ENCODE measurements at regions not wholly inside any gene's neighbourhood (a gene's known extent, or its start where the extent isn't known, plus 50 kb on each side); places are given as distances from the start of the nearest gene placed in this dataset.

GRCh38 chr7:46169384-46169755 lies 248.3 kb upstream of the IGFBP3 start:
- peaks cover 37% of the 10 kb centered on the region for H3K4me1 ChIP-seq (ENCODE audit: insufficient read depth, low read length)
- H3K27ac ChIP-seq (ENCODE audit: low read depth, low read length) = no peak overlapping the region
- H3K4me3 ChIP-seq (ENCODE audit: insufficient read depth, low read length) = no peak overlapping the region
- DNase-seq (ENCODE audit: insufficient read length, low spot score, missing footprints) = no peak
- H4K20me1 ChIP-seq (ENCODE audit: insufficient read depth, low read length) = no peaks in the 10 kb centered on the region
- no peaks in the 10 kb centered on the region for H3K36me3 ChIP-seq (ENCODE audit: insufficient read depth, low read length)
- no peaks in the 10 kb centered on the region for H3K79me2 ChIP-seq (ENCODE audit: insufficient read depth, low read length)
- H3K4me2 ChIP-seq (ENCODE audit: insufficient read depth, low read length) = no peak overlapping the region
- no peaks in the 10 kb centered on the region for H3K9me3 ChIP-seq (ENCODE audit: low read depth, low read length)
- no peak overlapping the region for H2AFZ ChIP-seq (ENCODE audit: low read length)
- TF ChIP-seq CTCF (IDR thresholded peaks at IDR 0.05; ENCODE audit: extremely low read depth, low read depth, low read length) = no peak
- no peaks in the 10 kb centered on the region for H3K27me3 ChIP-seq (ENCODE audit: insufficient read depth, low read length)

- Histone ChIP-seq H3K79me2 (ENCODE audit: insufficient read depth, low read length) (no peaks in the 10 kb centered on the region), H3K27ac (ENCODE audit: low read depth, low read length) (no peak overlapping the region), H4K20me1 (ENCODE audit: insufficient read depth, low read length) (no peaks in the 10 kb centered on the region), H2AFZ (ENCODE audit: low read length) (no peak overlapping the region), H3K27me3 (ENCODE audit: insufficient read depth, low read length) (no peaks in the 10 kb centered on the region), H3K4me3 (ENCODE audit: insufficient read depth, low read length) (no peak overlapping the region), H3K9me3 (ENCODE audit: low read depth, low read length) (no peaks in the 10 kb centered on the region), H3K36me3 (ENCODE audit: insufficient read depth, low read length) (no peaks in the 10 kb centered on the region), H3K4me1 (ENCODE audit: insufficient read depth, low read length) (peaks cover 37% of the 10 kb centered on the region), H3K4me2 (ENCODE audit: insufficient read depth, low read length) (no peak overlapping the region)
- TF ChIP-seq CTCF (IDR thresholded peaks at IDR 0.05; ENCODE audit: extremely low read depth, low read depth, low read length) = no peak
- no peak for DNase-seq (ENCODE audit: insufficient read length, low spot score, missing footprints)
Observed at GRCh38 chr7:46168671-46169383, 247.8 kb upstream of the IGFBP3 start.

- Histone ChIP-seq H2AFZ (ENCODE audit: low read length) (no peak overlapping the region), H3K27ac (ENCODE audit: low read depth, low read length) (no peak overlapping the region), H4K20me1 (ENCODE audit: insufficient read depth, low read length) (no peaks in the 10 kb centered on the region), H3K79me2 (ENCODE audit: insufficient read depth, low read length) (no peaks in the 10 kb centered on the region), H3K4me2 (ENCODE audit: insufficient read depth, low read length) (no peak overlapping the region), H3K36me3 (ENCODE audit: insufficient read depth, low read length) (no peaks in the 10 kb centered on the region), H3K4me3 (ENCODE audit: insufficient read depth, low read length) (no peak overlapping the region), H3K4me1 (ENCODE audit: insufficient read depth, low read length) (peaks cover 37% of the 10 kb centered on the region), H3K9me3 (ENCODE audit: low read depth, low read length) (no peaks in the 10 kb centered on the region), H3K27me3 (ENCODE audit: insufficient read depth, low read length) (no peaks in the 10 kb centered on the region)
- no peak for DNase-seq (ENCODE audit: insufficient read length, low spot score, missing footprints)
- no peak for TF ChIP-seq CTCF (IDR thresholded peaks at IDR 0.05; ENCODE audit: extremely low read depth, low read depth, low read length)
Observed at GRCh38 chr7:46168231-46168630, 247.2 kb upstream of the IGFBP3 start.

GRCh38 chr7:46165276-46165675 lies 244.2 kb upstream of the IGFBP3 start:
- no peak overlapping the region for H3K4me3 ChIP-seq (ENCODE audit: insufficient read depth, low read length)
- no peaks in the 10 kb centered on the region for H4K20me1 ChIP-seq (ENCODE audit: insufficient read depth, low read length)
- H3K4me1 ChIP-seq (ENCODE audit: insufficient read depth, low read length) = peaks cover 36% of the 10 kb centered on the region
- DNase-seq (ENCODE audit: insufficient read length, low spot score, missing footprints) = peak; percentile 90
- no peaks in the 10 kb centered on the region for H3K27me3 ChIP-seq (ENCODE audit: insufficient read depth, low read length)
- no peaks in the 10 kb centered on the region for H3K36me3 ChIP-seq (ENCODE audit: insufficient read depth, low read length)
- no peak overlapping the region for H2AFZ ChIP-seq (ENCODE audit: low read length)
- no peak for TF ChIP-seq CTCF (IDR thresholded peaks at IDR 0.05; ENCODE audit: extremely low read depth, low read depth, low read length)
- H3K79me2 ChIP-seq (ENCODE audit: insufficient read depth, low read length) = no peaks in the 10 kb centered on the region
- H3K9me3 ChIP-seq (ENCODE audit: low read depth, low read length) = no peaks in the 10 kb centered on the region
- H3K4me2 ChIP-seq (ENCODE audit: insufficient read depth, low read length) = no peak overlapping the region
- H3K27ac ChIP-seq (ENCODE audit: low read depth, low read length) = peak overlapping the region; percentile 76

Measured in osteoblast (primary cell).